BJ (cell line): ENCODE measurements at regions not wholly inside any gene's neighbourhood (a gene's known extent, or its start where the extent isn't known, plus 50 kb on each side); places are given as distances from the start of the nearest gene placed in this dataset.

ENCODE experiments used
- CTCF ChIA-PET: fragments of 350-600 bp; formaldehyde crosslinking; extraction: SDS; loops from one replicate; lab custom pipeline; 2021; ENCODE audit warnings: antibody characterized with exemption, inconsistent platforms; lab: Yijun Ruan, JAX
- POLR2A ChIA-PET: fragments of 300-600 bp; sonication (Branson Sonifier 250); formaldehyde crosslinking; extraction: SDS; loops from one replicate; lab custom pipeline; 2021; ENCODE audit warnings: antibody characterized with exemption; lab: Charles Lee
- DNase-seq: peaks from one replicate; pipeline ENCODE4 v3.0.0-alpha.2; 2011; ENCODE audit warnings: low read depth
- H3K27me3 ChIP-seq: 2 replicates; pipeline ENCODE4 v1.6.0; 2011; ENCODE audit warnings: low read length; ENCODE audit not compliant: control insufficient read depth, insufficient read depth
- H3K36me3 ChIP-seq: 2 replicates; pipeline ENCODE4 v1.5.1; 2011; ENCODE audit warnings: low read length; ENCODE audit not compliant: control insufficient read depth, insufficient read depth
- H3K4me3 ChIP-seq: 2 replicates; pipeline ENCODE4 v1.5.1; 2011; ENCODE audit warnings: low read depth, mild to moderate bottlenecking, control low read depth, low read length
- CTCF ChIP-seq: IDR thresholded peaks from 2 replicates; pipeline ENCODE4 v1.5.1; 2011; ENCODE audit warnings: low read depth, mild to moderate bottlenecking, control low read depth, inconsistent platforms, low read length, moderate library complexity; ENCODE audit not compliant: insufficient read depth

DNA sequence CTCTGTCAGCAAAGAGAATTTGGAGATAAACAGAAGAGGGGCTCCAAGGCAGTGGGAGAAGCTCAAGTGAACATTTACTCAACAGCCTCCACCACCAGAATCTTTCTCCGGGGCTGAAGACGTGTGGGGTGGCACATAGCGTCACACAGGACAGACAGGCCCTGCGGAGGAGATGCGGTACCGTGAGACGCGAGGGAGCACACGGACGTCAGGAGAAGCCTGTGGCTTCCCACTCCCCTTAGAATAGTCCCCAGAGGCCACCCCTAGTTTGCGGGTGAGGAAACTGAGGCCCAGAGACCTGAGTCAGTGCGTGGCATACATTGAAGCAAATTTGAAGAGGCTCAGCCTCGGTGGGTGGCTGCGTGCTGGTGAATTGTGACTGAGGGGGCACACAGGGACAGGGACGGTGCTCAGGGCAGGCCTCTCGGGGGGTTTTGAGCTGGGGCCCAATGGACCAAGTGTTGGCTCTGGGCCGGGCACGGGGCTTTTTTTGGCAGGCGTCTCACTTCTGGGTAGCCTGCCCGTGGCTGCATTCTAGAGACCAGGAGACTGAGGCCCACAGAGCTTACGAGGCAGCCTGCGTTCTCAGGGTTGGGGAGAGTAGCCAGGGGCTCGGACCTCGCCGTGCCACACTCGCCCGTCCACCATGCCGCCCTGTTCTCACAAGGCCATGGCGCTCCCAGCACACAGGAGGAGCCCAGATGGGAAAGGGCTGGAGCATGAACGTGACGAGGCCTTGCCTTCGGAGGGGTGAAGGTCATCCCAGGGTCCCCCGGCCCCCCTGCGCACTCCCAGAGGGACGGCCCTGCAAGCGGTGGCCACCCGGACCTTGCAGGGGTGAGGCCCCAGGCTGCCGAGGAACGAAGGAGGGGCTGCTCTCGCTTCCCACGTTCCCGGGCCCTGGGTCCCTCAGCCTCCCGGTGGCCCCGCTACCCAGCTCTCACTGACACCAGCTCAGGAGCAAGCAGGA lies 220.6 kb downstream of the C9orf50 start:
- CTCF ChIA-PET, result interaction anchor here (0.7 to 1.2 kb wide), 2 partner anchors 9 to 233 kb away, joined by 3 to 5 read pairs; no protein-coding TSS in a partner anchor
- peaks cover 1% of the 10 kb centered on the region; the same call in 1 of the 2 replicates for H3K27me3 ChIP-seq
- no peak for DNase-seq
- no peak overlapping the region for H3K4me3 ChIP-seq
- H3K36me3 ChIP-seq, result no peaks in the 10 kb centered on the region
- TF ChIP-seq CTCF, result no peak
- POLR2A ChIA-PET, result interaction anchor here (0.6 kb wide), 1 partner anchor 150 kb away, joined by 4 read pairs; no protein-coding TSS in a partner anchor

- no peak for TF ChIP-seq CTCF
- POLR2A ChIA-PET, result no interaction called here
- Histone ChIP-seq H3K4me3 (no peak overlapping the region), H3K27me3 (peaks cover 5% of the 10 kb centered on the region; the same call in 1 of the 2 replicates), H3K36me3 (no peaks in the 10 kb centered on the region)
- no peak for DNase-seq
- CTCF ChIA-PET, result interaction anchor here (0.7 to 1.2 kb wide), 2 partner anchors 9 to 232 kb away, joined by 3 to 5 read pairs; no protein-coding TSS in a partner anchor
Observed at GRCh38 chr9:129399634-129399990, 221.3 kb downstream of the C9orf50 start.

- POLR2A ChIA-PET, result no interaction called here
- no peak for DNase-seq
- H3K4me3 ChIP-seq, result no peak overlapping the region
- no peaks in the 10 kb centered on the region for H3K36me3 ChIP-seq
- CTCF ChIA-PET, result interaction anchor here (0.7 kb wide), 1 partner anchor 232 kb away, joined by 3 read pairs; no protein-coding TSS in a partner anchor
- peaks cover 6% of the 10 kb centered on the region; the same call in 1 of the 2 replicates for H3K27me3 ChIP-seq
- TF ChIP-seq CTCF, result no peak
Observed at GRCh38 chr9:129398961-129399633, 221.0 kb upstream of the IER5L start.

DNA sequence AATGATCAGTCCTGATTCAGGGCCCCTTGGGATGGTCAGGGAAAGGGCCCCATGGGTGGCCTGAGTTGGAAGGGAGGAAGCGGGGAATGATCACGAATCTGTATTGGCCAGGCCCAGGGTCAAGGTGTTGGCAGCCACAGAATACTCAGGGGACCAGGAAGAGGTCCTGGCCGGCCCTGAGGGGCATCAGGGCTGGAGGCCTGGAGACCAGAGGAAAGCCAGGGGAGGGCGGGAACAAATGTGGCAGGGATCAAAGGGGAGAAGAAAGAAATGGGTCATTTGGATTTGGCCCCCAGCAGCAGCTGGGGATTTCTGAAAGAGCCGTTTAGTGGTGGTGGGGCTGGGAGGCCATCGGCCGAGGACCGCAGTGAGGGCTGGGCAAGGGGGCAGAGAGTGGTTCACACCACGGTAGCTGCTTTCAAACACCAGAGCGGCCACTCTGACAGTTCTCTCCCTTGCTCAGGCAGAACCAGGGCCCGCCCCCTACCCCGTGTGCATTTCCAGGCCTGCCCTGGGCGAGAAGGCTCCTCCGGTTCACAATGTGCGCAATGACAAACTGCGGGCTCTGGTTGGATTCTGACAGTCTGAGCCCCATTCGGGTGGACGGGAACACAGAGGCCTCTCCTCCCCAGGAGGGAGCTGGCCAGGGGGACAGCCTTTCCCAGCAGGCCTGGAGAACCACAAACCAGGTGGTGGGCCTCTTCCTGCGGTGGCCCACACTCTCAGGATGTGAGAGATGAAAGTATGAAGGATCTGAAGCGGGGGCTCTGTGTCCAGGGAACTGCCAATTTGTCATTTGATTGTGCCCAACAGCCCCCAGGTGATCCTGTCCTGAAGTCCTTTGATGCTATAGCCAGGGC lies 220.3 kb upstream of the IER5L start:
- no peak for TF ChIP-seq CTCF
- Histone ChIP-seq H3K4me3 (no peak overlapping the region), H3K27me3 (peaks cover 6% of the 10 kb centered on the region; the same call in 1 of the 2 replicates), H3K36me3 (no peaks in the 10 kb centered on the region)
- no peak for DNase-seq
- ChIA-PET POLR2A (no interaction called here), CTCF (no interaction called here)
